ENCODE measurements at regions not wholly inside any gene's neighbourhood (a gene's known extent, or its start where the extent isn't known, plus 50 kb on each side); places are given as distances from the start of the nearest gene placed in this dataset.

- no peak for DNase-seq (ENCODE audit: low read depth in 3 of 3)
Observed at GRCh38 chrX:110408949-110409588, 50.4 kb downstream of the RTL9 start.

GRCh38 chrX:110409925-110410324, 51.3 kb downstream of the RTL9 start:
- no peak for DNase-seq (ENCODE audit: low read depth in 3 of 3)

GRCh38 chrX:110410603-110411002, 52.0 kb downstream of the RTL9 start:
- DNase-seq (ENCODE audit: low read depth in 3 of 3), result no peak

GRCh38 chrX:110412971-110413726, 54.5 kb downstream of the RTL9 start:
- DNase-seq (ENCODE audit: low read depth in 3 of 3), result peak; percentile 24 to 45 (median 35)

DNA sequence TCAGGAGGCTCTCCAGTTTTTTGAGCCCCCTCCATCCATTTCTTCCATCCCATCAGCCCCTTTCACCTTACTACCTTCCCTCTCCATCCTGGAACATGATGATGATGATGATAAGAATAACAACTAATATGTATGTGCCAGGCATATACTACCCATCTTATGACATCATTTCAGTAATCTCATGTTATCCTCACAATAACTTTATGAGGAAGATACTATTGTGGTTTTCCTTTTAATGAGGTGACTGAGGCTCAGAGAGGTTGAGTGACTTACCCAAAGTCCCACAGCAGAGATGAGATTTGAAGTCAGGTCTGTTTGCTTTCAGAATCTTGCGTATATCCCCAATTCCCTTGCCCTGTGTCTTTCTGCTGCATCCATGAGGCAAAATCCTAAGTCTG, 55.1 kb downstream of the RTL9 start:
- no peak for DNase-seq (ENCODE audit: low read depth in 3 of 3)

GRCh38 chrX:110414273-110414672, 55.6 kb downstream of the RTL9 start:
- DNase-seq (ENCODE audit: low read depth in 3 of 3), result no peak

GRCh38 chrX:110414679-110415439, 56.2 kb downstream of the RTL9 start:
- DNase-seq (ENCODE audit: low read depth in 3 of 3), result no peak

GRCh38 chrX:110415440-110416170, 57.0 kb downstream of the RTL9 start:
- DNase-seq (ENCODE audit: low read depth in 3 of 3), result no peak

GRCh38 chrX:110417128-110417527, 58.5 kb downstream of the RTL9 start:
- no peak for DNase-seq (ENCODE audit: low read depth in 3 of 3)

- DNase-seq (ENCODE audit: low read depth in 3 of 3), result no peak
Observed at GRCh38 chrX:110418316-110419235, 59.9 kb downstream of the RTL9 start.

DNA sequence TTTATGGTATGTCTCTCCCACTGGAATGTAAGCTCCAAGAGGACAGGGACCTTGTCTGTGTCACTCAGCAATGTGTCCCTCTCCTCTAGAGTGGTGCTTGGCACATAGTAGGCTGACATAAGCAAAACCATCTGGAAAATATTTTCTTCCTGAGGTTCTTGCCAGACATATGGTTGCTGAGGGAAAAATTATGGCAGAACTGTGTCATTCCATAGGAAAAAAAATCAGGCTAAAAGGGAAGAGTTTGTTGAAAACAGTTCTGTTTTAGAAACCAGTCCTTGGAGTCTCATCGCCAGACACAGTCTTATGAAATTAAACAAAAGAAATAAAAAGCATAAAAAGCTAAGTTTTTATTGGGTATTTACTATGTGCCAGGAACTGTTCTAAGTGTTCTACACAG, 60.9 kb downstream of the RTL9 start:
- DNase-seq (ENCODE audit: low read depth in 3 of 3), result no peak

- DNase-seq (ENCODE audit: low read depth in 3 of 3), result no peak
Observed at GRCh38 chrX:110420771-110421499, 62.3 kb downstream of the RTL9 start.

DNA sequence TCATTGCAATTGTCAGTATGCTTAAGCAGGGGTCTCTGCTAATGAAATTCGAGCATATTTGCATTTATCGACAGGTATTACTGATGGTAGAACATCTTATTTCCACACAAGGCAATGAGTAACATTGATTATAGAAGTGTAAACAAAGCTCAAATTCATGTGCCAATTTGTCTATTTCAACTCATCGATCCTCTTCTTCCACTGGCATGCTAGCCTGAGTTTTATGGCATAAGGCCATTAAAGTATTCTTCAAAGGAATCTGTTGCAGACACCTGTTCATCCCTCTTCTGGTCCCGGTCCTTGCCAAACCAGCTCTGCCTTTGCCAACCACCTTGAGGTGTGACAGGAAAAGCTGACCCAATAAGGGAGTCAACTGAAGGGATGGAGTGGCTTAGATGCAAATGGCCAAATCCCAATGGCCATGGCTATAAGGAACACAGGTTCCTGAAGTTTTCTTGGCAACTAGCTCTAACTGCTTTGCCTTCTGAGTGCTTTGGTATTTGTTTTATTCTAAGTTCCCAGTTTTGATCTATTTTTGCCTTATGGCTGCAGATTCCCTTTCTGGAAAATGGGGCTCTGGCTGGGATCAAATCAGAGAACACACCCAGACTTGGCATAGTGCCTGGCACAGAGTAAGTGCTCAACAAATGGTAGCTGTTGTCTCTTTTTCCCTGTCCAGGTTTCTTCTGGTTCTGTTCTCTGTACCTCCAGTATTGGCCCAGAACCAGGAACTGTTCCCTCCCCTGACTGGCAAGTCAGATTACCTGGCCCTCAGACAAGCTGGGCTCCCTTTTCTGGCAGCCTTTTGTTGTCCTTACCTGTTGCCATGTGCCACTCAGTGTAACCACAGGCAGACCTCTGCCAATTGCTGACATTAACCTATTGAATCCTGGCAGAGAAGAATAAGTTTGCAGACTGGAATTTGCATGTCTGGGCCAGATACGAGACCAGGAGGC, 63.1 kb downstream of the RTL9 start:
- DNase-seq (ENCODE audit: low read depth in 3 of 3), result no peak

- DNase-seq (ENCODE audit: low read depth in 3 of 3), result no peak
Observed at GRCh38 chrX:110425222-110426154, 66.8 kb downstream of the RTL9 start.

GRCh38 chrX:110426155-110426504, 67.5 kb downstream of the RTL9 start:
- no peak for DNase-seq (ENCODE audit: low read depth in 3 of 3)

GRCh38 chrX:110427076-110427475, 68.4 kb downstream of the RTL9 start:
- no peak for DNase-seq (ENCODE audit: low read depth in 3 of 3)

GRCh38 chrX:110428144-110428543, 69.5 kb downstream of the RTL9 start:
- DNase-seq (ENCODE audit: low read depth in 3 of 3), result no peak

Data from stimulated activated CD4-positive, alpha-beta T cell treated with anti-CD3 and anti-CD28 coated beads, TNF-alpha, amount 100 ng/mL, for 4 hours (primary cell).